Right lobe of liver (tissue), 4 donors: ENCODE measurements at regions not wholly inside any gene's neighbourhood (a gene's known extent, or its start where the extent isn't known, plus 50 kb on each side); places are given as distances from the start of the nearest gene placed in this dataset.

ENCODE experiments used
- CTCF ChIP-seq, 4 donors: fragments of 200-600 bp in 3 of 4; fragments of 450-650 bp in 1 of 4; IDR thresholded peaks; one replicate each; pipeline versions ENCODE4 v1.5.1 to v1.8.0; 2016 to 2022; ENCODE audit warnings: antibody characterized with exemption in 4 of 4, mild to moderate bottlenecking in 2 of 4
- POLR2A ChIP-seq: fragments of 450-650 bp; IDR thresholded peaks from one replicate; pipeline ENCODE4 v1.6.1; 2017; ENCODE audit warnings: antibody characterized with exemption, mild to moderate bottlenecking
- donor health status: DM: no; HTN: no; CAD: no.
- donor health status: DM: no; HTN: no; CAD: no.
- donor health status: DM: no; HTN: yes; CAD: no.

- TF ChIP-seq CTCF (IDR thresholded peaks at IDR 0.05), result no peak
- TF ChIP-seq POLR2A, result no peak
Observed at GRCh38 chr7:81430761-81431160, 339.1 kb downstream of the HGF start.
